WTC11 (cell line): ENCODE measurements at regions not wholly inside any gene's neighbourhood (a gene's known extent, or its start where the extent isn't known, plus 50 kb on each side); places are given as distances from the start of the nearest gene placed in this dataset.

Source experiments
- ATAC-seq: fragments of 200-7000 bp; cut with Tn5 transposase; 2 replicates; pipeline ENCODE4 v1.10.0; 2021; ENCODE audit warnings: mild to moderate bottlenecking, moderate library complexity
- CTCF ChIA-PET: fragments of 300-600 bp; sonication (Branson Sonifier 250); formaldehyde crosslinking; loops from one replicate; lab custom pipeline; 2021; ENCODE audit warnings: antibody characterized with exemption; lab: Charles Lee
- POLR2A ChIA-PET: fragments of 350-600 bp; sonication (Branson Sonifier 250); formaldehyde crosslinking; loops from one replicate; lab custom pipeline; 2021; ENCODE audit warnings: antibody characterized with exemption; lab: Charles Lee
- DNase-seq: peaks from one replicate; pipeline ENCODE4 v3.0.0; 2021; ENCODE audit warnings: low spot score
- H3K27ac Mint-ChIP-seq: 2 replicates; pipeline ENCODE4 v1.8.0; 2021; ENCODE audit warnings: mixed read lengths
- H3K27me3 Mint-ChIP-seq: 2 replicates; pipeline ENCODE4 v1.8.0; 2021; ENCODE audit warnings: low read depth, mild to moderate bottlenecking, moderate library complexity, mixed read lengths
- H3K36me3 Mint-ChIP-seq: 2 replicates; pipeline ENCODE4 v1.8.0; 2021; ENCODE audit warnings: mixed read lengths
- H3K4me1 Mint-ChIP-seq: 2 replicates; pipeline ENCODE4 v1.8.0; 2022; ENCODE audit warnings: mixed read lengths
- H3K4me3 Mint-ChIP-seq: 2 replicates; pipeline ENCODE4 v1.8.0; 2021; ENCODE audit warnings: mild to moderate bottlenecking, moderate library complexity, mixed read lengths
- H3K9me3 Mint-ChIP-seq: 2 replicates; pipeline ENCODE4 v1.8.0; 2021; ENCODE audit warnings: mixed read lengths
- ESRRA ChIP-seq: sonication (generic); formaldehyde crosslinking; IDR thresholded peaks from 2 replicates; pipeline ENCODE4 v1.8.1; 2022; ENCODE audit warnings: mild to moderate bottlenecking, missing genetic modification reagents, borderline replicate concordance
- NR3C1 ChIP-seq: sonication (generic); formaldehyde crosslinking; conservative IDR thresholded peaks from 2 replicates; pipeline ENCODE4 v1.8.1; 2023; ENCODE audit warnings: low read depth, mild to moderate bottlenecking, missing genetic modification reagents
- RELA ChIP-seq: sonication (generic); formaldehyde crosslinking; IDR thresholded peaks from 2 replicates; pipeline ENCODE4 v1.8.1; 2022; ENCODE audit warnings: missing genetic modification reagents, mild to moderate bottlenecking, borderline replicate concordance
- SOX15 ChIP-seq: fragments of 250-450 bp; sonication (Bioruptor Pico); IDR thresholded peaks from 2 replicates; pipeline ENCODE4 v1.9.0; 2021; ENCODE audit warnings: mild to moderate bottlenecking
- USF1 ChIP-seq: sonication (generic); formaldehyde crosslinking; IDR thresholded peaks from 2 replicates; pipeline ENCODE4 v1.8.0; 2022; ENCODE audit warnings: mild to moderate bottlenecking, missing genetic modification reagents
- ZNF121 ChIP-seq: sonication (generic); formaldehyde crosslinking; IDR thresholded peaks from 2 replicates; pipeline ENCODE4 v1.8.0; 2023; ENCODE audit warnings: missing genetic modification reagents
- ZNF317 ChIP-seq: sonication (generic); formaldehyde crosslinking; IDR thresholded peaks from 2 replicates; pipeline ENCODE4 v1.8.1; 2023; ENCODE audit warnings: low read depth, mild to moderate bottlenecking, moderate library complexity, missing genetic modification reagents, borderline replicate concordance
- ZNF423 ChIP-seq: fragments of 250-450 bp; sonication (Bioruptor Pico); IDR thresholded peaks from 2 replicates; pipeline ENCODE4 v2.1.2; 2022; ENCODE audit warnings: mild to moderate bottlenecking, moderate library complexity
- ZNF512 ChIP-seq: sonication (generic); formaldehyde crosslinking; IDR thresholded peaks from 2 replicates; pipeline ENCODE4 v1.8.1; 2022; ENCODE audit warnings: missing genetic modification reagents, borderline replicate concordance
- TF ChIP-seq, protein P1 (sequence below): sonication (generic); formaldehyde crosslinking; IDR thresholded peaks from 2 replicates; pipeline ENCODE4 v1.8.0; 2023; ENCODE audit warnings: missing genetic modification reagents, mild to moderate bottlenecking, borderline replicate concordance
- TF ChIP-seq, protein P2 (sequence below): sonication (generic); formaldehyde crosslinking; IDR thresholded peaks from 2 replicates; pipeline ENCODE4 v1.8.0; 2022; ENCODE audit warnings: missing genetic modification reagents
- TF ChIP-seq, protein P3 (sequence below): sonication (generic); formaldehyde crosslinking; IDR thresholded peaks from 2 replicates; pipeline ENCODE4 v1.8.1; 2022; ENCODE audit warnings: low read depth, mild to moderate bottlenecking, moderate library complexity, missing genetic modification reagents, borderline replicate concordance
- TF ChIP-seq, protein P4 (sequence below): fragments of 250-450 bp; sonication (Bioruptor Pico); IDR thresholded peaks from 2 replicates; pipeline ENCODE4 v1.9.0; 2021; ENCODE audit warnings: mild to moderate bottlenecking
- TF ChIP-seq, protein P5 (sequence below): sonication (generic); formaldehyde crosslinking; conservative IDR thresholded peaks from 2 replicates; pipeline ENCODE4 v1.8.1; 2022; ENCODE audit warnings: mild to moderate bottlenecking, missing genetic modification reagents

DNA sequence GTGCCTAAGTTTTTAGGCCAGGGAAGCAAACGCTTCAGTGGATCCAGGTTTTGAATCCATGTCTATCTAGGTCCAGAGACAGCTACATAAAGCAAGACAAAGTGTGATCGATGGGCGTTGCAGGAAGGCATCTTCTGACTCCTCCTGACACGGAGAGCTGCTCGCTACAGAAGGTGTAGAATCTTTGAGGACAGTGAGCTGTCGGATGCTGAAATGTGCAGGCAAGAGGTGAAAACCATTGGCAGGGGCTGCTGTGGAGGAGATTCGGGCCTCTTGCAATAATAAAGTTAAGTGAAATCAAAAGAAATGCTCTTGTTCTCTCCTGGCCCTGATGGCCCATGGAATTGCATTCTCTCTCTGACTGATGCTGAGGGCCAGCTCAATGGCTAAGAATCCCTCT is 336.2 kb downstream of the CYRIA start (continued):
- TF ChIP-seq USF1: no peak

DNA sequence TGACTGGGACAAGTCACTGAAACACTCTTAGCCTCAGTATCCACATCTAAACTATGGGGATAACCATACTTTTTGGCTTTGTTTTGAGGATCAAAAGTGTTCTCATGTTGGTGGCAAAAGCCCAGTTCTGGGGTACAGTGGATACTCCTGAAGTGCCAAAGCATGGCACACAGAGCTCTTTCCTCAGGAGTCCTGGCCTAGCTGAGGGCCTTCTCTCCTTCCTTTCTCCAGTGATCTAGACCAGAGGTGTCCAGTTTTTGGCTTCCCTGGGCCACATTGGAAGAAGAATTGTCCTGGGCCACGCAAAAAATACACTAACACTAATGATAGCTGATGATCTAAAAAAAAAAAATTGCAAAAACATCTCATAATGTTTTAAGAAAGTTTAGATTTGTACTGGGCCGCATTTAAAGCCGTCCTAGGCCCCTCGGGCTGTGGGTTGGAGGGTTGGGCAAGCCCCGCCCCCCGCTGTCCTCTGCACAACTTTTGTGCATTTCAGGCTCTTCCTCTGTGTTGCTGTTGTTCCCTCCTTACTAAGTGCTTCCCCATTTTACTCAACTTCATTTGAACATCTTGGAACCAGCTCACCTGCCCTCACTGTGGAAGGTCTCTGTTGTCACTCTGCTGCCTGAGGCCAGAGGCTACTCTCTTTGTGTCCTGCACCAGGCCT is 337.0 kb downstream of the CYRIA start:
- POLR2A ChIA-PET: no interaction called here
- Mint-ChIP-seq H3K4me1 (peaks cover 51% of the 10 kb centered on the region), H3K27ac (no peak overlapping the region), H3K4me3 (no peak overlapping the region), H3K9me3 (no peaks in the 10 kb centered on the region), H3K27me3 (peaks cover 17% of the 10 kb centered on the region), H3K36me3 (no peaks in the 10 kb centered on the region)
- DNase-seq: no peak
- TF ChIP-seq NR3C1 (no peak), RELA (CRISPR knock-in tag) (no peak), USF1 (no peak)
- TF ChIP-seq, protein P1, sequence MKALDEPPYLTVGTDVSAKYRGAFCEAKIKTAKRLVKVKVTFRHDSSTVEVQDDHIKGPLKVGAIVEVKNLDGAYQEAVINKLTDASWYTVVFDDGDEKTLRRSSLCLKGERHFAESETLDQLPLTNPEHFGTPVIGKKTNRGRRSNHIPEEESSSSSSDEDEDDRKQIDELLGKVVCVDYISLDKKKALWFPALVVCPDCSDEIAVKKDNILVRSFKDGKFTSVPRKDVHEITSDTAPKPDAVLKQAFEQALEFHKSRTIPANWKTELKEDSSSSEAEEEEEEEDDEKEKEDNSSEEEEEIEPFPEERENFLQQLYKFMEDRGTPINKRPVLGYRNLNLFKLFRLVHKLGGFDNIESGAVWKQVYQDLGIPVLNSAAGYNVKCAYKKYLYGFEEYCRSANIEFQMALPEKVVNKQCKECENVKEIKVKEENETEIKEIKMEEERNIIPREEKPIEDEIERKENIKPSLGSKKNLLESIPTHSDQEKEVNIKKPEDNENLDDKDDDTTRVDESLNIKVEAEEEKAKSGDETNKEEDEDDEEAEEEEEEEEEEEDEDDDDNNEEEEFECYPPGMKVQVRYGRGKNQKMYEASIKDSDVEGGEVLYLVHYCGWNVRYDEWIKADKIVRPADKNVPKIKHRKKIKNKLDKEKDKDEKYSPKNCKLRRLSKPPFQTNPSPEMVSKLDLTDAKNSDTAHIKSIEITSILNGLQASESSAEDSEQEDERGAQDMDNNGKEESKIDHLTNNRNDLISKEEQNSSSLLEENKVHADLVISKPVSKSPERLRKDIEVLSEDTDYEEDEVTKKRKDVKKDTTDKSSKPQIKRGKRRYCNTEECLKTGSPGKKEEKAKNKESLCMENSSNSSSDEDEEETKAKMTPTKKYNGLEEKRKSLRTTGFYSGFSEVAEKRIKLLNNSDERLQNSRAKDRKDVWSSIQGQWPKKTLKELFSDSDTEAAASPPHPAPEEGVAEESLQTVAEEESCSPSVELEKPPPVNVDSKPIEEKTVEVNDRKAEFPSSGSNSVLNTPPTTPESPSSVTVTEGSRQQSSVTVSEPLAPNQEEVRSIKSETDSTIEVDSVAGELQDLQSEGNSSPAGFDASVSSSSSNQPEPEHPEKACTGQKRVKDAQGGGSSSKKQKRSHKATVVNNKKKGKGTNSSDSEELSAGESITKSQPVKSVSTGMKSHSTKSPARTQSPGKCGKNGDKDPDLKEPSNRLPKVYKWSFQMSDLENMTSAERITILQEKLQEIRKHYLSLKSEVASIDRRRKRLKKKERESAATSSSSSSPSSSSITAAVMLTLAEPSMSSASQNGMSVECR: no peak
- TF ChIP-seq, protein P2, sequence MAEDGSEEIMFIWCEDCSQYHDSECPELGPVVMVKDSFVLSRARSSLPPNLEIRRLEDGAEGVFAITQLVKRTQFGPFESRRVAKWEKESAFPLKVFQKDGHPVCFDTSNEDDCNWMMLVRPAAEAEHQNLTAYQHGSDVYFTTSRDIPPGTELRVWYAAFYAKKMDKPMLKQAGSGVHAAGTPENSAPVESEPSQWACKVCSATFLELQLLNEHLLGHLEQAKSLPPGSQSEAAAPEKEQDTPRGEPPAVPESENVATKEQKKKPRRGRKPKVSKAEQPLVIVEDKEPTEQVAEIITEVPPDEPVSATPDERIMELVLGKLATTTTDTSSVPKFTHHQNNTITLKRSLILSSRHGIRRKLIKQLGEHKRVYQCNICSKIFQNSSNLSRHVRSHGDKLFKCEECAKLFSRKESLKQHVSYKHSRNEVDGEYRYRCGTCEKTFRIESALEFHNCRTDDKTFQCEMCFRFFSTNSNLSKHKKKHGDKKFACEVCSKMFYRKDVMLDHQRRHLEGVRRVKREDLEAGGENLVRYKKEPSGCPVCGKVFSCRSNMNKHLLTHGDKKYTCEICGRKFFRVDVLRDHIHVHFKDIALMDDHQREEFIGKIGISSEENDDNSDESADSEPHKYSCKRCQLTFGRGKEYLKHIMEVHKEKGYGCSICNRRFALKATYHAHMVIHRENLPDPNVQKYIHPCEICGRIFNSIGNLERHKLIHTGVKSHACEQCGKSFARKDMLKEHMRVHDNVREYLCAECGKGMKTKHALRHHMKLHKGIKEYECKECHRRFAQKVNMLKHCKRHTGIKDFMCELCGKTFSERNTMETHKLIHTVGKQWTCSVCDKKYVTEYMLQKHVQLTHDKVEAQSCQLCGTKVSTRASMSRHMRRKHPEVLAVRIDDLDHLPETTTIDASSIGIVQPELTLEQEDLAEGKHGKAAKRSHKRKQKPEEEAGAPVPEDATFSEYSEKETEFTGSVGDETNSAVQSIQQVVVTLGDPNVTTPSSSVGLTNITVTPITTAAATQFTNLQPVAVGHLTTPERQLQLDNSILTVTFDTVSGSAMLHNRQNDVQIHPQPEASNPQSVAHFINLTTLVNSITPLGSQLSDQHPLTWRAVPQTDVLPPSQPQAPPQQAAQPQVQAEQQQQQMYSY (CRISPR knock-in tag): no peak
- TF ChIP-seq, protein P3, sequence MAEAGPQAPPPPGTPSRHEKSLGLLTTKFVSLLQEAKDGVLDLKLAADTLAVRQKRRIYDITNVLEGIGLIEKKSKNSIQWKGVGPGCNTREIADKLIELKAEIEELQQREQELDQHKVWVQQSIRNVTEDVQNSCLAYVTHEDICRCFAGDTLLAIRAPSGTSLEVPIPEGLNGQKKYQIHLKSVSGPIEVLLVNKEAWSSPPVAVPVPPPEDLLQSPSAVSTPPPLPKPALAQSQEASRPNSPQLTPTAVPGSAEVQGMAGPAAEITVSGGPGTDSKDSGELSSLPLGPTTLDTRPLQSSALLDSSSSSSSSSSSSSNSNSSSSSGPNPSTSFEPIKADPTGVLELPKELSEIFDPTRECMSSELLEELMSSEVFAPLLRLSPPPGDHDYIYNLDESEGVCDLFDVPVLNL: no peak
- TF ChIP-seq, protein P4, sequence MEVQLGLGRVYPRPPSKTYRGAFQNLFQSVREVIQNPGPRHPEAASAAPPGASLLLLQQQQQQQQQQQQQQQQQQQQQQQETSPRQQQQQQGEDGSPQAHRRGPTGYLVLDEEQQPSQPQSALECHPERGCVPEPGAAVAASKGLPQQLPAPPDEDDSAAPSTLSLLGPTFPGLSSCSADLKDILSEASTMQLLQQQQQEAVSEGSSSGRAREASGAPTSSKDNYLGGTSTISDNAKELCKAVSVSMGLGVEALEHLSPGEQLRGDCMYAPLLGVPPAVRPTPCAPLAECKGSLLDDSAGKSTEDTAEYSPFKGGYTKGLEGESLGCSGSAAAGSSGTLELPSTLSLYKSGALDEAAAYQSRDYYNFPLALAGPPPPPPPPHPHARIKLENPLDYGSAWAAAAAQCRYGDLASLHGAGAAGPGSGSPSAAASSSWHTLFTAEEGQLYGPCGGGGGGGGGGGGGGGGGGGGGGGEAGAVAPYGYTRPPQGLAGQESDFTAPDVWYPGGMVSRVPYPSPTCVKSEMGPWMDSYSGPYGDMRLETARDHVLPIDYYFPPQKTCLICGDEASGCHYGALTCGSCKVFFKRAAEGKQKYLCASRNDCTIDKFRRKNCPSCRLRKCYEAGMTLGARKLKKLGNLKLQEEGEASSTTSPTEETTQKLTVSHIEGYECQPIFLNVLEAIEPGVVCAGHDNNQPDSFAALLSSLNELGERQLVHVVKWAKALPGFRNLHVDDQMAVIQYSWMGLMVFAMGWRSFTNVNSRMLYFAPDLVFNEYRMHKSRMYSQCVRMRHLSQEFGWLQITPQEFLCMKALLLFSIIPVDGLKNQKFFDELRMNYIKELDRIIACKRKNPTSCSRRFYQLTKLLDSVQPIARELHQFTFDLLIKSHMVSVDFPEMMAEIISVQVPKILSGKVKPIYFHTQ: no peak
- ATAC-seq: no peak
- CTCF ChIA-PET: interaction anchor here (1.7 to 1.8 kb wide), 2 partner anchors 47 to 179 kb away, joined by 5 to 6 read pairs; no protein-coding TSS in a partner anchor

DNA sequence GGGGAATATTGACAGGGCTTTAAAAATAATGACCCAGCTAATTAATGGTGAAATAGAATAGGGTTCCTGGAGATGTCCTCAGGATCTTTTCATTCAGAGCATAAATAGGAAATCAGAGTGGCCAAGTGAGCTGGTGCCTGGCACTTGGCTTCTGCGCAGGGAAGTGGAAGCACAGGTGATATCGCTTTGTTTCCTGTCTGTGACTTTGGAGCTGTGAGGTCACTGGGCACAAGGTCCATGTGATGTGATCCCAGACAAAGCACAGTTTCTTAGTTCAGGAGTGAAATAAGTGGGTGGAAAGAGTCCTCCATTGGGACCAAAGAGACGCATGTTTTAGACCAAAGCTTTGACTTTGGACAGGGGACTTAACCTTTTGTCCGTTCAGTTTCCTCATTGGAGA is 338.3 kb downstream of the CYRIA start:
- H3K9me3 Mint-ChIP-seq: no peaks in the 10 kb centered on the region
- no peak overlapping the region for H3K4me3 Mint-ChIP-seq
- ChIA-PET POLR2A (interaction anchor here (0.6 kb wide), 1 partner anchor 16 kb away, joined by 3 read pairs; no protein-coding TSS in a partner anchor), CTCF (interaction anchor here (1.8 kb wide), 1 partner anchor 388 kb away, joined by 6 read pairs; the partner anchor contains the start of gene MYCN)
- ATAC-seq (no peak), DNase-seq (no peak)
- H3K36me3 Mint-ChIP-seq: no peaks in the 10 kb centered on the region
- H3K27ac Mint-ChIP-seq: no peak overlapping the region
- H3K27me3 Mint-ChIP-seq: peaks cover 17% of the 10 kb centered on the region
- H3K4me1 Mint-ChIP-seq: peaks cover 51% of the 10 kb centered on the region
- no peak for TF ChIP-seq SOX15 (CRISPR knock-in tag)
- TF ChIP-seq ZNF121: no peak
- no peak for TF ChIP-seq ZNF512 (CRISPR knock-in tag)
- no peak for TF ChIP-seq NR3C1
- no peak for TF ChIP-seq ZNF423 (CRISPR knock-in tag)
- TF ChIP-seq ZNF317: no peak
- TF ChIP-seq ESRRA: no peak
- TF ChIP-seq, protein P5, sequence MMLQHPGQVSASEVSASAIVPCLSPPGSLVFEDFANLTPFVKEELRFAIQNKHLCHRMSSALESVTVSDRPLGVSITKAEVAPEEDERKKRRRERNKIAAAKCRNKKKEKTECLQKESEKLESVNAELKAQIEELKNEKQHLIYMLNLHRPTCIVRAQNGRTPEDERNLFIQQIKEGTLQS (CRISPR knock-in tag): no peak
